Stimulated activated CD4-positive, alpha-beta T cell treated with anti-CD3 and anti-CD28 coated beads, TNF-alpha, amount 100 ng/mL, for 24 hours (primary cell): ENCODE measurements at regions not wholly inside any gene's neighbourhood (a gene's known extent, or its start where the extent isn't known, plus 50 kb on each side); places are given as distances from the start of the nearest gene placed in this dataset.
"Not testable (repeated sequence)": the region's sequence is repeated elsewhere in the genome, so short reads cannot be mapped to it uniquely, and the experiment has no call there.

Experiments used
- DNase-seq, 3 experiments: peaks; one replicate each; pipeline ENCODE4 v3.0.0-alpha.2; 2020; ENCODE audit warnings: low read depth in 3 of 3

GRCh38 chr21:35529171-35529863, 480.2 kb upstream of the RUNX1 start:
- no peak for DNase-seq

DNA sequence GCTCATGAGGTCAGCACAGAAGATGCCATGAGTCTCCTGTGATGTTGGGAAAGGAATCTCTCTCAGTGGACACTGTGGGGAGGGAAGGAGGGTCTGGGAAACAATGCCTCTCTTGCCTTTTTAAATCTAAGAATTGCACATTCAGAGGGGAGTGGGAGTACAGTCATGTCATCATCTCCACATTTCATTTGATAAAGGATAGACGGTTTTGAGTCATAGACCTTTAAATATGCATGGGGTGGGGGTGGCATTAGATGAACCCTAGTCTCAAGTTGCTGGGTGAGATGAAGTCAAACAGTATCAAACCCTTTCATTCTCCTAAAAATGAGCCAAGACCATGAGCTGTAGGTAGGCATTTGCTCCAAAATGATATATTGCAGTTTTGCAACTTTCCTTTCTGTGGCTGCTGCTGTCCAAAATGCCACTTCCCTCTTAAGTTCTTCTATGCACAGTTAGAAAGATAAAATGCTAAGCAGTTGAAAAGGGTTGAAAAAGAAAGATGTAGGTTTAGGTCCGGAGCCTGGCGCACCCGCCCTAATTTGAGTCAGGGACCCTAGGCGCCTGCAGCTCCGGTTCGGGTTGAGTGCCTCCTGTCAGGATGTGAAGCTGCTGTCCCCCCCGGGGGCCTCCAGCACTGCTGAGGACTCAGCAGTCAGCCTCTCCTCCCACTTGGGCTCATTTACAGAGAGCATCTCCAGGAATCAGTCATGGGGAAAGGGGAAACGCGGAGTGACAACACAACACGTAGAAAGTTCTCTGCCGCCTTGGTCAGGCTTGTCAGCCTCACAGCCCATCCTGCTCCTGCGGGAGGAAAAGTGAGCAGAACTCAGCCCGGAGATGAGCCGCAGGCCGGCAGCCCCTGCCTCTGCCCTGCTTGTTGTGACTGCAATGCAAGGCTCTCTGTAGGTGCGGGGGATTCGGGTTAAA, 479.3 kb upstream of the RUNX1 start:
- DNase-seq: peak; percentile 15 to 37 (median 21)

DNA sequence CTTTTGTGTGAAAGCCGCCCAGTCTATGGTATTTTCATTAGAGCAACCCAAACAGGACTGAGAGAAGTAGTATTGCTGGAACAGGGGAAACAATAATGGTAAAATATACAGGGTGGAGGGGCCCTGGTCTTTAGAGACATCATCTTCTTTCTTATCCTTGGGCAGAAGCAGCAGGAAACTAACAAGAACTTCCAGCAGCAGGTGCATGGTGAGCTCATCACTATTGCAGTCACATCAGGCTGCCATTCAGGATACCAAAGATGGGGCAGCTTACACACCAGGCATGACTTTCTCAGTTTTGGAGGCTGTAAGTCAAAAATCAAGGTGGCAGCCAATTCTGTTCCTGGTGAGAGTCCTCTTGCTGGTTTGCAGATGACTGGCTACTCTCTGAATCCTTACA, 478.3 kb upstream of the RUNX1 start:
- no peak for DNase-seq

DNA sequence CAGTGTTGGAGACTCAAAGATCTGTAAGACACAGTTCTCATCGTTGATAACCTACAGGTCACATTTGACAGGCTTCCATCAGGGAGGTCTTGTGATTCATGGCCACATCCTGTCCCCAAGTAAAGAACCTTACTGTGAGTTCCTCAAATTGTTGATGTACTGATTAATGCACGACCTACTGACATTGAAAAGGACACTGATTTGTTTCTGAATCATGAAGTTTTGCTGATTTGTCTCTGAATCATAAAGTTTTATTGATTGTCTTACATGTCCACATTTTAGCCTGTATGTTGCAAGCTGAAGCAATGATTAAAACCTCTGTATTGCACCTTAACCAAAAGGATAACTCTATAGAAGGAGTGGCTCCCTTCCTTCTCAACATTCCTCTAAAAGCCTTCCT, 476.3 kb upstream of the RUNX1 start:
- no peak for DNase-seq

GRCh38 chr21:35521852-35522505, 472.9 kb upstream of the RUNX1 start:
- DNase-seq: no peak

- no peak for DNase-seq
These were observed 472.2 kb upstream of the RUNX1 start for GRCh38 chr21:35521293-35521692.

DNA sequence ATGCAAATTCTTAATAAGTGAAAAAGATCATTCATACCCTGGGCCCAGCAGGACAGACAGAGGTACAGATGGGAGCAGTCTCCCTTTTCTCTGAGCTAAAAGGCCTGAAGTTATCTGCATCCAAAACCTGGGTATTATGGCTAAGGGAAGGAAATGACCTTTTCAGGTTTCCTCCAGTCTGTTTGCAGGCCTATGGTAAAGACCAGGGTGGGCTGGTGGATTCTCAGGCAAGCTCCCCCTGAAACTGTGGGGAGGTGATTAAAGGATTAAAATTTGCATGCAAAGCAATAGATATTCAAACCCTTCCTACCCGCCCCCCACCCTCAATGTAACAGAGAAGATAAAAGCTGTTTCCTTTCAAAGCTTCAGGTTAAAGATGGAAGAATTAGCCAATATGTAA, 471.8 kb upstream of the RUNX1 start:
- DNase-seq: no peak

- no peak for DNase-seq
These were observed 471.2 kb upstream of the RUNX1 start for GRCh38 chr21:35520302-35520701.

DNA sequence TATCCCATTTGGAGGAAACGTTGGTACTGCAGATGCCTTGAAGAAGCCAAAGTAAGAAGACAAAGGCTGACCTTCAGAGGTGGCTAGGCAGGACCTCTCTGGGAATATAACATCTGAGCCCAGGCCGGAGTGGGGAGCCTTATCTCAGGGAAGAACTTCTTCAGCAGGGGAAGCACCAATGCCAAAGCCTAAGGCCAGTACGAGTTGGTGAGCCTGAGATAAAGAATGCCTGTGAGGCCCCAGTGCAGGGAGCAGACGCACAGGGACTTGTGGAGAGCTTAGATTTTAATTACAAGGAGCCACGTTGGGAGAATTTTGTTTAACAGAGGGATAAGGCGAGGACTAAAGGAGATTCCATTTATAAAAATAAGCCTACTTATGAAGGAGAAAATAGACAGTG, 468.8 kb upstream of the RUNX1 start:
- no peak for DNase-seq

GRCh38 chr21:35516292-35516691, 467.2 kb upstream of the RUNX1 start:
- DNase-seq: not testable (repeated sequence)

GRCh38 chr21:35512346-35512745, 463.2 kb upstream of the RUNX1 start:
- no peak for DNase-seq

DNA sequence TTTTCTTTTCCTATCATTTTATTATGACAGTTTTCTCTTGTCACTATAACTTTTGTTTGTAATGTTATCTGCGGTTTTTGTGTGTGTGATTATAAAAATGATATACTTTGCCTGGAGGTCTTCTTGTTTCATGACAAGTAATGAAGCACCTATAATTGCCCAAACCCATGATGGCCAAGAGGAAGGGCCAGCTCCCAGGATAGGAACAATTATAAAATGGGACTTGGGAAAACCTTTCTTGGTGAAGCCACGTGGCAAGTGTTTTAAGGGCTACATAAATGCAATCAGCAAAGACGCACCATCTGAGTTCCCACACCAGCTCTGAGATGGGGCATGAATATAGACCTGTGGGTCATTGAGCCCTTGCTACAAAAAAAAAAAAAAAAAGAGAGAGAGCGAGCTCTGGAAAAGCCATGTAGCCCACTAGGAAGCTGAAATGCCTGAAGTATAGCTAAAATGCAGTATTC, 462.6 kb upstream of the RUNX1 start:
- no peak for DNase-seq

DNA sequence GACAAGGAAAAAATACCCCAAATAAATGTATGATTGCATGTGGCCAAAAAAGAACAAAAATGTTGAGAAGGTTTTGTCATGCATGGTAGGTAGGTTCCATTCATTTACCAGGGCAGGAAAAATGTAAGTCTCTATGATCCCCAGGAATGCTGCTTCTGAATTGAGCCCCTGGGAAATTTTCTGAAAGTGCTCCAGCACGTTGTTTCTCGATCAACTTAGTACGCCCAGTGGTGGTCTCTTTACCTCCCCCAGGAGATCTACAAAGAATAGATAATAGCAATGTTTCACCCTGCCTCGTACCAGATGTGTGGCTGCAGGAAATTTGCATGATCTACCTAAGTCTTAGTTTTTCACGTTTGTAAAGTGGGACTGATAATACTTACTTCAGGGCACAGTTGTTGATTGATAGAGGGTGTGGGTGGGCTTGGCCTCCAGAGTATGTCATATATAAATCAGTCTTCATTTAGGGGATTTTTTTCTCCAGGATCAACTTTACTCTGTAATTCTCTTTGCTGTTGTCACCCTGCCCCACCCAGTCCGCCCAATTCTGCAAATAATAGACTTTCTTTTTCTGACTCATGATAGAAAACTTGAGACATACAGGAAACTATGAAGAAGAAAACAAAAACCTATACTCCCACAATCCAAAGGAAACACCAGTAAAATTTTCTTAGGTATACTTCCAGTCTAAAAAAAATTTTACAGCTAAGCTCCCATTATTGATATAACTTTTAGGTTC, 462.0 kb upstream of the RUNX1 start:
- no peak for DNase-seq

DNA sequence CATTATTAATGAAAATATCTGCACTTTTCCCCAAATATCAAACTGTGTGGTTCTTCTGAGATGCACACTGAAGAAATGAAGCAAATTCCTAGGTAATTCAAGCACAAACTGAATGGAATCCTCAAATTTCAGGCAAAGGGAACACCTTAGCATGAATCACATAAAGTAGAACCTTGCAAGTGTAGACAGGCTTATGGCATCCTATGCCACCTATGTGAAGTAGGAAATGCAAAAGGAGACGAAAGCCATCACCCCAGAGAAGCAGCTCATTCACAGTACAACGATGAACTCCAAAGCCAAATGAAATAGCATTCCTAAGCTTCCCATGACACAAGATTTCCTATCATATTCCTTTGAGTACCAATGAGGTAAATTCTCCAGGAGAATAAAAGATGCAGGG, 461.2 kb upstream of the RUNX1 start:
- DNase-seq: no peak

DNA sequence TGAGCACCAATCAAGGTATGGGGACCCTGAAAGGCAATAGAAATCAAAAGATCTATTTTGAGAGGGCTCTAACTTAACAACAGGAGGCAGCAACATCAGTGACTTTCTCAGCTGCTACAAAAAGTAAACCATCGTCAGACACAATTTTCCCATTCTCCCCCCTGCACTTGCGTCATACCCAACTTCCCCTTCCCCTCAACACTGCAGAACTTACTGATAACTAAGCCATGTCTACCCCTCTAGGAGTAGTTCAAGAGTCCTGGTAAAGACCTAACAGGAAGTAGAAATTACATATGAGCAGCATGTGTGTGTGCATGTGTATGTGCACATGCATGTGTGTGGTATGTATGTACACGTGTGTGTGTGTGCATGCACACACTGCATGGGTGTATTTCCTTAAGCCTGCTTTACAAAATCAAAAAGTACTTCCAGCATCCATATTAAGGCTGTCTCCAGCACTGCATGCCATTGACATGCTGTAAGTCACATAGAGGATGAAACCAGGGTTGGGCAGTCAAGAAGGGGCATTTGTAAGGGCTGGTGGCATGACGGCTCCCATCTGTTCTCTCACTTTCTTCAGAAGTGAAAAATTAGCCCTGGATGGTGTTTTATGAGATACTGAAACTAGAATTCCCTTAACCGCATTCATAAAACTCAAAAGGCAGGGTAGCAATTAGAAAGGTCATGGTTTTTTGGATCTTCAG, 460.1 kb upstream of the RUNX1 start:
- no peak for DNase-seq

GRCh38 chr21:35508139-35508888, 459.2 kb upstream of the RUNX1 start:
- no peak for DNase-seq

DNA sequence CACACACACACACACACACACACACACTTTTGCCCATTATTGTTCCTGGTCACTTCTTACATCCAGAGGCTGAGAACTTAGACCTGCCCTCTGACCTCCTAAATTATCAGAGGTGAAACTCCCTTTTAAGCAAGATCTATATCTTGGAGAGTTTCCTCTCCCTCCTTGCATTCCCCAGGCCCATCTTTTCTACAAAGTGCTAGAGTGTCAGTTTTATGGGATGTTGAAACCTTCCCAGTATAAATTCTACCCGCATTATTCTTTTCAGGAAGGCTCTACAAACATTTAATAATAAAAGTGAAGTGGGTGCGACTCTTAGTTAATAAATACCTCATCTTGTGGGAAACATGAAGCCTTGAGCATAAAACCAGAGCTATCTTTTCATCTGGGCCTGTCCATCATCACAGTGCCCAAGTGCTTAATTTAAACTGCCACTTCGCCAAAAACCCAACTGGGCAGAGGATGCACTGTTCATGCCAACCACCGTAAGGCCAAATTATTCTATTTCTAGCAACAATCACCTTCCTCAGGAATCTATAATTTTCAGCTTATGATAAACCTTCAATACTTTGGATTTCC, 458.2 kb upstream of the RUNX1 start:
- DNase-seq: no peak

DNA sequence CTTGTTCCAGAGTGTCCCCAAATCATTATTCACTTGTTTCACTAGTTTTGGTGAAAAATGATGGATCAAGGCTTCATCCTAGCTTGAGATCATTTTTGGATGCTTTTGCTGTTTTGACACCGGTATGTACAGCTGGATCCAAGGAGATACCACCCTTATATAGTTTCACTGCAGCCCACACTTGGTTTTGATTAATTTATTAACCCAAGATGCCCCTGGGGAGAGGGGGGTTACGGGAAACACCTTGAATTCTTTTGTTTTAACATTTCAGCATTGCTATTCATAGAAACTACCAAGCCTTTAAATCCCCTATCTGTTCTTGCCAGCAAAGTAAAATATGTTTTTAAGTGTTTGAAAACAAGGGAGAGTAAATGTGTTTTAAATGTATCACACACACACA, 457.7 kb upstream of the RUNX1 start:
- no peak for DNase-seq

DNA sequence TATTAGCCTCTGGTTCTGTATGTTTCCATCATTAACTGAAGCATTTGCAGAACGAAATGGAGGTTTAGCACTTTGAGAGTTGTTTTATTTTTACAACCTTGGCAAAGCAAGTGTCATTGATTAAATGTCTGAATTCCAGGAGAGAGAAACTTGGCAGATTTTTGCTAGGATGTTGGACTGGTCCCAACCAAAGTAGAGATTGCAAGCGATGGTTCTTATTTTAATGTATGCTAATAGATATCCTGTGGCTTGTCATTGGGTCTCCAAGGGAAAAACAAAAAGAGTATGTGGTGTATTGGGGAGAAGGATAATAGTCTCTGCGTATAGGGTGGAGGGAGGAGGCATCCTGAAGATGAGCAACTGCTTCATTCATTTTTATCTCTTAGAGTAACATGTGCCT, 457.2 kb upstream of the RUNX1 start:
- no peak for DNase-seq

- DNase-seq: no peak
These were observed 455.9 kb upstream of the RUNX1 start for GRCh38 chr21:35504951-35505466.
